ENCODE measurements at regions not wholly inside any gene's neighbourhood (a gene's known extent, or its start where the extent isn't known, plus 50 kb on each side); places are given as distances from the start of the nearest gene placed in this dataset.

DNA sequence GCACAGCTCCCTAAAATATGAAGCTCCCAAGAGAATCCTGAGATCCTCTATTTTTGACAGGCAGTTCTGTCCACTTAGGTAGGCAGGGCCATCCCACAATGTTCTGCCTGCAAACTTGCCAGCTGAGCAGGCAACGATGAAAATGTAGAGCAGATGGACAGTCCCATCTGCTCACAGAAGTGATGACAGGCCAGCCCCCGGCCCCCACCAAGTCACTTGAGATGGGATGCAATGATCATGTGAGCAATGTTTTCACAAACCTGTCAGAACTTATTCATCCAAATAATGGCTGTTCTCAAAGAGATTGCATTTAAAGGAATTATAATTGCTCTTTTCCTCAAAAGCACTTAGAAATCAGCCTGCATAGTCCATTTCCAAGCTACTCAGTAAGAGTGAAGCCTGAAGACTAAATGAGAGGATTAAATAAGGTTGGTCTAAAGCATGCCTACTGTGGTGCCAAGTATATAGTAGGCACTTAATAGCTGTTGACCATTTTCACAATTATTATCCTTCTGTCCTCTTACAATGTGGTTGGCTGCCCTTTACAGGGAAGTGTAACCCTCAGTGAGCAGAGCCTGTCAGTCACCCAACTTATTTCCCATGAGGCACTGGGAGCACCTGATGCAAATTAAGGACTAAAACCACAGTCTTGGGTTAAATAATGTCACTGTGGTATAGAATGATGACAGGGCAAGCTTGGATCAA, 301.2 kb downstream of the FGFR2 start:
- no peak for DNase-seq (ENCODE audit: low read depth, low spot score)

DNA sequence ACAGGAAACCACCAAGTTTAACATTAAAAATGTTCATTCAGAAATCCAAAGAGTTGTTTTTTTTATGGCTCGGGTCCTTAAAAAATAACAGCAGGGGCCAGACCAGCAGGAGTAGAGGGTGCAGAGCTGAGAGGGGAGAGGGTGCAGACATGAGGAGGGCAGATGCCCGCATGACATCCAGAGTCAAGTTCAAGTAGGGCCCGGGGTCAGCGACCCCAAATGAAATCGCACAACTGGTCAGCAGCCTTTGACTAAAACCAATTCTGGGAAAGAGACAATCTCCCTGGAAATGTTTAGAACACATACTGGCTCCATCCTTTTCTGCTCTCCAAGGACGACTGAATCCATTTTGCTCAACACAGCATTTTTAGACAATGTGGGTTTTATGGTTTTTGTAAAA, 297.5 kb downstream of the FGFR2 start:
- DNase-seq (ENCODE audit: low read depth, low spot score), result no peak

DNA sequence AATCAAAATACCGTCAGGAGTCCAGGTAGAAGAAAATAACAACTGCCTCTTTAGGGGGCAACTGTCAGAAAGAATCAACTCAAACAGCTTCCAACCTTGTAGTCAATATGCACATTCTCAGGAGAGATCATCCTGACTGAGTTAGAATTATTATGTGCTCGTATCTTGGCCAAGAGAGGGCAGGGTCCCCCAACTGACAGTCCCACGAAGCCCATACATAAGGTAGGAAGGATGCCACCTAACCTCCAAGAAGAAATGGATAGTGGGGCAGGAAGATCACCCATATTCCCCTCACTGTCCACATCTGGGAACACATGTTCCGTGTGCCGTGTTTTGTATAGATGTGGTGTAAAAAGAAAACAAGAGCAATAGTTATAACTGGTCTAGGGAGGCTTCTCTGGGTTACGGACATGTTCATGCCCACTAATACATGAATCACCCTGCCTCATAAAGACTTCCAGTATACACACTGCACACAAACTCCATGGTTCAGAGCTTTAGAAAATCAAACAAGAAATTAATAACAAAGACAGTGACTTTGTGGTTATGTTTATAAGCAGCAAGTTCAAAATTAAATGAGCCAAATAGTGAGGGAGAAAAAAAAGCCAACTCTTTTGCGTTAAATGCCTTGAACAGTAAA, 295.6 kb downstream of the FGFR2 start:
- no peak for DNase-seq (ENCODE audit: low read depth, low spot score)

DNA sequence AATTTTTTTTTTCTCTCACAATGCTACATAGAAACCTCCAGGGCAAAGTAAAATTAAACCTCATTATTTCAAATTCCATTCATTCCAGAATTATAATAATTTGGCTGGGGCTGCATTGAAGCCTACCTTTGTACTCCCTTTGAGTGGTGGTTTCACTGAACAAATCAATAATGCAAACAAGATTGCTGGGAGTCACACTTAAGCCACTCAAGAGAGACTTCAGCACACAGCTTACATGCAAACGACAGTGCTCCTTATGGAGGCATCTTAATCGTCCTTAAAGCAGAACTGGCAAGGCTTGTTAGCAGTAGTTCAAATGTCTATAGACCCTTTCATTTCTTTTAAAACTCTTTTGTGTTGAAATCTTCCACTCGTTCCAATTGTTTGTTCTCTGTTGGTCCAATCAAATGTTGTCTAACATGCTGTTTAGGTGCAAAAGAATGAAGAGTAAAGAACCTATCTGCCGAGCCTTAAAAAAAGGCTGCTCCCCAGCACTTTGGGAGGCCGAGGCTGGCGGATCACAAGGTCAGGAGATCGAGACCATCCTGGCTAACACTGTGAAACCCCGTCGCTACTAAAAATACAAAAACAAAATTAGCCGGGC, 294.9 kb downstream of the FGFR2 start:
- no peak for DNase-seq (ENCODE audit: low read depth, low spot score)

DNA sequence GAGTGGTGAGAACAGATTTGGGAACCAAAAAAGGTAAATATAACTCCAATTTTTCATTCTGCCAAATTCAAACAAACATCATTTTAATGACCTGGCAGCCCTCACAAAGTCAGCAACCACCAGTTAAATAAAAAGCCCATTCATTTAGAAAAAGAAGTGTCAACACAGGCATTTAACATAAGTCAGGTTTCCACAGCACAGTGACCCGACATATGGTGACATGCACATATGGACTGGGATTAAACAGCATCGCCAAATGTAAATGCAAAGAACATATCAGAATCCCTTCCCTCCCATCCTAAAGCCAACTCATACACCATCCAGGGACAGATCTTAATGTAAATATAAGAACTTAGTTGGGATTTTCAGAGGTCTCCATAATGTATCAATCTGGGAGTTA, 293.2 kb downstream of the FGFR2 start:
- no peak for DNase-seq (ENCODE audit: low read depth, low spot score)

DNA sequence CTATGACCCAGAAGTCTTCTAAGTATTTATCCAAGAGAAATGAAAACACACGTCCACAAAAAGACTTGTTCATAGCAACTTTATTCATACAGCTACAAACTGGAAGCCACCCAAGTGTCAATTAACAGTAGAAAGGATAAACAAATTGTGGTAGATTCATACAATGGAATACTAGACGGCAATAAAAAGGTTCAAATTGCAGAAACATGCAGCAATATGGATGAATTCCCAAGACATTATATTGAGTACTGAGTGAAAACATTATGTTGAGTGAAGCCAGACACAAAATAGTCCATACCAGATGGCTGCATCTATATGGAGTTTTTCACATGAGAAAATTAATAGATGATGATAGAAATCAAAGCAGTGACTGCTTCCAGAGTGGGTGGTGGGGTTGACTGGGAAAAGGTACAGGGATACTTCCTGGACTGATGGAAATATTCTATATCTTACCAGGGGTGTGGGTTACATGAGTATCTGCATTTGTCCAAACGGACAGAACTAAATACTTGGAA, 292.0 kb downstream of the FGFR2 start:
- no peak for DNase-seq (ENCODE audit: low read depth, low spot score)

DNA sequence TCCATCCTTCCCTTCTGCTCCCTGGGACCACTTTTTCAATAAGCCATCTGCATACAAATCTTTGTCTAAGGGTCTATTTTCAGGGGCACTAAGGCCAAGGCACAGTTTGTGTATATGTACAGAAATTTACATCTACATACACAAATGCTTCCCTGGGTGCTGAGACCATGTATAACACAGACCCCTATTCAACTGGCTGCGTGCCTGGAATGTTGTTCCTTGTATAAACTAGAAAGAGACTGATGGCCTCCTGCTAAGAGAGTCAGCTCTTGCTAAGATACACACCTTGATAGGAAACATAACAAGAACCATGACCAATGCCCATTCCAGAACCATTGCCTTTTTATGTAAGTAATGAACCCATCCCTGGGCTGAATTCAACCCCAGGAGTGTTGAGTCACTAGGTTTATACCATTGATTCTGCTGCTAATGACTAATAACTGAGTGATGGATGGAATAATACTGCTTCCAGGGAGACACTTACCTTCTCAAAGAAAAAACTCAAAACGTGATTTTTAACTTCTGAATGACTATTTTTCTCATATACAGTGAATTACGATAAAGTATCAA, 290.7 kb downstream of the FGFR2 start:
- DNase-seq (ENCODE audit: low read depth, low spot score), result no peak

DNA sequence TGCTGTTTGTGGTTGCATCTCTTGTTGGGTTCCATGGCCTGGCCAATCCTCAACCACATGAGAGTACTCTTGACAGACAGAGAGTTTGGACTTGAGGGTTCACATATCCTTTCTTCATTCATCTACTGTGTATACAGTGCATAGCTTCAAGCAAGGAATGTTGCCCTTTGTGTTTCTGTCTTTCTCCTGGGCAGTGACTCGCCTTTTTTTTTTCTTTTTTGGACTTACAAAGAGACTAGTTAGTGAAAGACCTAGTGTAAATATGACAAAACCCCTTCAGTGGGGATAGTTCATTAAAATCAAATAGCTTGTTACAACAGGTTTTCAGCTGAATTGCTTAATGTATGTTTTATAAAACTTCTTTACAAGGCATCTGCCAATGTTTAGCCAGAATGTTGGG, 290.2 kb downstream of the FGFR2 start:
- no peak for DNase-seq (ENCODE audit: low read depth, low spot score)

DNA sequence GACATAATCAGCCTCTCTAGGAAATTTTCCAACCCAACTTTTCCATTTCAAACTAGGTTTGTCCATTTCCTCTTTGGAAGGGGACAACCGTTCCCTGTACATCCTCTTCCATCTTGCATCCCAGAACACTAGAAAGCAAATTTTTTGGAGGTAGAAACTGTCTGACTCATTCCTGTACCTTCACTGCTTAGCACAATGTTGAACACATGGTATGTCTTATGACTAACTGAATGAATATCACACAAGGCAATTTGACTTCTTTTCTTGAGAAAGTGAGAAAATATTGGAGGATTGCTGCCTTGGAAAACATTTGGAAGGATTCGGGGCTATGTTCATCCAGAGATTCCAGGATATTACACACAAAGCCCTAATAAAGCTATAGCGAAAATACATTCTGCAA, 289.1 kb downstream of the FGFR2 start:
- no peak for DNase-seq (ENCODE audit: low read depth, low spot score)

DNA sequence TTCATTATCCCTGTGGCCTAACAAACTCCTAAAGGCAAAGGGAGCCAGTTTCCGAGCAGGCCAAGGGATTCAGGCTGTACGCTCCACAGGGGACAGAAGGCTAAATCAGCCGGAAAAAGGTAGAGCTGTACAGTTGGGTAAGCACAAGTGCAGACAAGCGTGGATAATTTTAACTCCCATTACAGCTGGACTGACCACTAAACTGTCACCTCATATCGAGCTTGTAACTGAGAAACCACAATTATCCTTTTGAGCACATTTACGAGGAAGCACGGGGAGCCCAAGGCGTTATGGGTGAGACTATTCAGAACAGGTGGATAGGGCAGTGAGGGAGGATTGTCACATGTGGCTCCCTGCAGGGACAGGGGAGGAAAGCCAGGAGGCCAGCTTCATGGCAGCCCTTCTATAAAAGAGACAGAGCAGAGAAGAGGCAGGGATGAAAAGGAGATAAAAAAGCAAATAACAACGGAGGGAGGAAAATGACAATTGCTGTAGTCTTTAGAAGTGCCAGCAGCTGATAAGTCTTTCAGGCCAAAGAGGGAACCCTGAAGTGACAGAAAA, 288.0 kb downstream of the FGFR2 start:
- DNase-seq (ENCODE audit: low read depth, low spot score), result no peak

DNA sequence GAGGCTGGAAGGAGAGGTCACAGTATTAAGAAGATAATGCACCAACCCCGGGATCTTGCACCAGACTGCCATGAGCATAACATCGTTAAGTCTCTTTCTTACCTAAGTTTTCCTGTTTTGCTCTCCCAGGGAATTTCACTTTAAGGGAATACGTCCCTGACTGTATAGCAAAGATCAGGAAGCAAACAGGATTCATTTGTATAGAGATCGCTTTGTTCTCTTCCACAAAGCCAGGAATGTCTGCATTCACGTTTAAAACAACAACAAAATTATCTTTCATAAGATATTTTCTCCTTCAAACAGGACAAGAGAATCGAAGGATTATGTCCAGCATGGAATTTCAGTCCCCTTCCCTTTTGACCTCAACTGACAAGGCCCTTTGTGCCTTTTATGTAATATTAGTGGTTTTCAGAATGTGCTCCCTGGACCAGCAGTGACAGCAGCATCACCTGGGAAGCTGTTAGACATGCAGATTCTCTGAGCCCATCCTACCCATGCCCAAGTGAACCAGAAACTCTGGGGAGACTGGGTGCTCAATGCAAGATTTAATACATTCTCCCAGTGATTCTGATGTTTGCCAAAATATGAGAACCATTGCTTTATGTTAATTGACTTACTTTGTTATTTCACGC, 286.3 kb downstream of the FGFR2 start:
- DNase-seq (ENCODE audit: low read depth, low spot score), result no peak

DNA sequence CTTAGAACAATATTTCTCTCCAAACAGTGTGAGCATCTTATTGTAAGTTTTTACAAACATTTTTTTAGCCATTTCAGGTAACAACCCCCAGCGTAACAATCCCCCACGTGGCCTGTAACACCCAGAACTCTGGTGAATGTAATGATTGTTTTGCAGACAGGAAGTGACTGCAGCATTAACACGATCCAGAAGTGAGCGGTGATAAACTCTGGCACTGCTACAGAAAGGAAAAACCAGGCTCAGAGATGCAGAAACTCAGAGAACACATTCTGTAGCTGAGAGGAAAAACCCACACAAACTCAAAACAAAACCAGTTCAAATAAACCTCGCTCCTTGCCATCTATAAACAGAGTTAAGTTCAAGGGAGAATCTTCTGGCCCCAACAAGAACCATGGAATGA, 285.7 kb downstream of the FGFR2 start:
- DNase-seq (ENCODE audit: low read depth, low spot score), result no peak

DNA sequence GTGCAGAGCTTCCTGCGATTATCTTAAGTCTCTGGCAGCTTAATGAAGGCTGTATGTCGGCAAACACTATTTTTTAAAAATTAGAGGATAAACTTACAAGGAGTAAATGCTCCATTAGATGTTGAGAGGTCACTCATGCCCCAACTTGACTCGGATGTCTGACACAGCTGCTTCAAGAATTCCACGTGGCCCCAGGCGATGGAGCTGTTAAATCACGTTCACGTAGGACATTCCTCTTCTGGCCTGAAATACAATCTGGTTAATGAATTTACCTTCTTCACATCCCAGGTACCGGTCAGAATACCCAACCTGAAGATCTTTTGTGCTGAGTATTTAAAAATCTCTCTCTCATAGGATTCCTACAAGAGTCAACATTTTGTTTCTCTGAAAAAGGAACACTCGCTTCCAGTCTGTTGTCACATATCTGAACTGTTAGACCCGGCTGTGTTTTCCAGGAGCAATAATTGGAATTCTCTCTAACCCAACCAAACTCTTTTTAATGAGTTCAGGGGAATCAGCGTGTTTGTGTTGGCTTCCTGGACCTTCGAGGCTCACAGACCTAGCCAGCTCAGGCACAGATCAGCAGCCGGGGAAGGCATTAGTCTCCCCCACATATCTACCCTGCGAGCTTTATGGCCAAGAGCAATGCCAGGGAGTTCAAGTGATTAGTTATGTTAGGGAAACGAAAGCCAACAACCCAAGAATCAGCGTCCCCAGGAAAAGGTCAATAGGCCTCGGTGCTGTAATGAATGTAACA, 284.9 kb downstream of the FGFR2 start:
- DNase-seq (ENCODE audit: low read depth, low spot score), result no peak

DNA sequence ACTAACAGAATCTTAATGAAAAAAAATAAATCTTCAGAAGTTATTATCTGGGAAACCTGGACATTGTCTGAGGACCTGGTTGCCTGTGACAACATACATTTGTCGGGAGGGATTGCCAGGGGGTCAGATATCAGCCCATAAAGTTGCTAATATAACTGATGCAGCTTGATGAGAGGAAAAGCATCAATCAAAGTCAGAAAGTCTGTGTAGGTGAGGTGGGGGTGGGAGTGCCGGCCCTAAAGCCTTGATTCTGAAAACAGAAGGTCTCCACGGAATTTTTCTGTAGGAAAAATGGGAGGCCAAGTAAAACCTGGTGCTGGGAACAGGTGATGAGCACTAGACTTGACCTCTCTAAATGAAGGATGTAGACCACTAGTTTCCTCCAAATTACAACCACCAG, 281.8 kb downstream of the FGFR2 start:
- DNase-seq (ENCODE audit: low read depth, low spot score), result no peak

DNA sequence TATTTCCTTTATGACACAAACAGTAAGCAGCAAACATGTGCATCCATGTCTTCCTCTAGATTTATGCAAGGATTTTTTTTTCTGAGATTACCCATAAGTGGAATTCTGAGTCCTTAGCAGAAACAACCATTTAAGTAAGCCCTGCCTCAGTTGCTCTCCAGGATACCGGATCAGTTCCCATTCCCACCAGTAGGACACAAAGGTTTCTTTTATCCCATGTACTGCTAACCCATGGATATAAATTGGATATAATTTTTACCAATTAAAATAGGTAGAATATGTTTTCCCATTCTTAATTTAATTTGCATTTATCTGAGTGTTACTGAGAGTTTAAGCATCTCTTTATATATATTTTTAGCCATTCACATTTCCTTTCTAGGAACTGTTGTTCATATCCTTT, 280.9 kb downstream of the FGFR2 start:
- DNase-seq (ENCODE audit: low read depth, low spot score), result no peak

DNA sequence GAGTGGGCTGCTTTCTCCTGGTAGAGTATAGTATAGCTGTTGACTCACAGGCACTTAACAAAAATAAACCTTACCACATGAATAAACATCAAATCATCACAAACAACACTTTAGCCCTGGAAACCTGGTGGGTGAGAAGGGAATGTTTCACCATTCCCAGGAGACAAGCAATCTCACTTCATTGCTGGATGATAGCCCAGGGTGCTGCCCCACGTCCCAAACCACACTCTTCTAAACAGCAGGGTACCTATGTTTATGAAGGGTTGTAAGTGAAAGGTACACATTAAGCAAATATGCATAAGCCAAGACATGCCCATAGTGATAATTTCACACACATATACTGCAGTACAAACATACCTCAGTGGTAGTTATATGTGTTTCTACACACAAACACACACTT, 276.2 kb downstream of the FGFR2 start:
- DNase-seq (ENCODE audit: low read depth, low spot score), result no peak

DNA sequence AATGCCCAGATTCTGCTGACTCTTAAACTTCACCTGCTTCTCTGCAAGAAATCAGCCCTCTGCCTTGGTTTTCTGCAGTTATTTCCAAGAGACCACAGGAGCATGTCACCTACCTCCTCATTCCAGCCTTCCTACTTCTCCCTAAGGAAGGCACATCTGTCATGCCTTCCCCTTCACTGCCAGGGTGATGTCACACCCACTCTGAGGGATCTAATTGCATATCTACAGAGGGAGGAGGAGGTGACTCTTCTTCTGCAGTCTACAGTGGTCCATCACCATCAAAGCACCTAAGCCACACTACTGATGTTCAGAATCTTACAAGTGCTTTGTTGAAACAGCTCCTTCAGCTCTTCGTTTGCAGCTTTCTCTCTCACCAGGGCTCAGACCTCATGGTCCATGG, 275.5 kb downstream of the FGFR2 start:
- no peak for DNase-seq (ENCODE audit: low read depth, low spot score)

DNA sequence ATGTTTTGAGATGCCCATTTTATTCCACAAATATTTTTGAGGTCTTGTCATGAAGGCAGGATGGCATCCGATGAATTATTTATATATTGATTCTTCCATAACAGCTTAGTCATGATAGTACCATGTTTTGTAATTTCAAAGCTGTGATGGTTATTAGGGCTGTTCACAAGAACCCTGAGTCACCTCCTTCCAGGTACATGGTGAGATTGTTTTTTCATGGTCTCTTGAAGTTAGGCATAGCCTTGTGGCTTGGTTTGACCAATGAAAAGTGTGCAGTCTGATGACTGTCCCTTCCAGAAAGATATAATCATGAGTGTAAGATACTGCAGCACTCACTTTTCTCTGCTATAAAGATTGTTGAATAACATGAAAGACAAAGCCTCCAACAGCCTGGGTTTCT, 274.8 kb downstream of the FGFR2 start:
- no peak for DNase-seq (ENCODE audit: low read depth, low spot score)

DNA sequence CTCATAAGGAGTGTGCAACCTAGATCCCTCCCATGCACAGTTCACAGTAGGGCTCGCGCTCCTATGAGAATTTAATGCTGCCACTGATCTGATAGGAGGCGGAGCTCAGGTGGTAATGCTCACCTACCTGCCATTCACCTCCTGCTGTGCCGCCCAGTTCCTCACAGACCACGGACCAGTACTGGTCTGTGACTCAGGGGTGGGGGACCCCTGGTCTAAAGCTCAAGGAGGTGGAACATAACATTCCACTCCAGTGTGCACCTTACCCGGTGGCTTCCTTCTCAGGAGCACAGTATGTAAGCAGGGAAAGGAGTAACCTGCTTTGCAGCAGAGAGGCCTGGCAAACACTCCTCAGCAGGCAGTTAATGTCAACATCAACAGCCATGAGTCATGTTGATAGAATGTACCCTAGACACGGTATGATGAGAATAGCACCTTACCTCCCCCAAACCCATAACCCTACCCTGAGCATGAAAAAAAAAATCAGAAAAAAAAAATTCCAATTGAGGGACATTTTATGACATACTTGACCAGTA, 273.5 kb downstream of the FGFR2 start:
- DNase-seq (ENCODE audit: low read depth, low spot score), result no peak

DNA sequence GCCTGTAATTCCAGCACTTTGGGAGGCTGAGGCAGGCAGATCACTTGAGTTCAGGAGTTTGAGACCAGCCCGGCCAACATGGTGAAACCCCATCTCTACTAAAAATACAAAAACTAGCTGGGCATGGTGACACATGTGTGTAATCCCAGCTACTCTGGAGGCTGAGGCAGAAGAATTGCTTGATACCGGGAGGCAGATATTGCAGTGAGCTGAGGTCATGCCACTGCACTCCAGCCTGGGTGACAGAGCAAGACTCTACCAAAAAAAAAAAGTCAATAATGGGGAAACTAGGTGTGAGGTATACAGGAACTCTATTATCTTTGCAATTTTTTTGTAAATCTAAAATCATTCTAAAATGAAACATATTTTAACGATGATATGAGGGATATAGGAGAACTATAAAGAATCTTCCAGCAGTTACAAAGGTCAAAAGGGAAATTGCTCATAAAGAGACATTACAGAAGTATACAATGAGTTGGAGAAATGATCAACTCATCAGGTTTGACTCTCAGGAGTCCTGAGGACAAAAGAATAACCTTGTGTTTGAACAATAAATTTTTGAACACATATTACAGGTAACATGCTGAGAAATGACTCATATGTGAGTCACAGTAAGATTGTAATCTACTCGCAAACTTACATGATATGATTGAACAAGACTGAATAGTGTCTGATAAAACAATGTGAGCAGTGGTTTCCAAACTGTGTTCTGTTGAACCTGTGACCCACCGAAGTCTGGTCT, 272.6 kb downstream of the FGFR2 start:
- no peak for DNase-seq (ENCODE audit: low read depth, low spot score)
